ENCODE measurements at regions not wholly inside any gene's neighbourhood (a gene's known extent, or its start where the extent isn't known, plus 50 kb on each side); places are given as distances from the start of the nearest gene placed in this dataset.

DNA sequence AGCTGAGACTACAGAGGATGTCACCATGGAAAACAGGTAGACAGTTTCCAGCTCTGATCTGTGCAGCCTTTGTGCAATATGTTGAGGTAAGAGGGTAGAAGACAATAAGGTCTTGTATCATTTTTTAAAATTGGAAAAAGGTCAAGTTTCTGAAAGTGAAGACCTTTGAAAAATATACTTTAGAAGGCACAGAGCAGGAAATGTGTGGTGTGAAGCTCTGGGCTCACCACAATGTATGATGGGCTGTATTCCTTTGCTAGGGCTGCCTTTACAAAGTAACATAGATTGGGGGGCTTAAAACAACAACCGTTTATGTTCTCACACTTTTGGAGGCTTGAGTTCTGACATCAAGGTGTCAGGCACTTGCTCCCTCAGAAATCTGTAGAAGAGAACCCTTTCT lies 514.3 kb upstream of the JARID2 start:
- no peak for DNase-seq (ENCODE audit: low spot score)

- no peak for DNase-seq (ENCODE audit: low spot score)
These were observed 513.5 kb upstream of the JARID2 start for GRCh38 chr6:14732226-14732843.

- DNase-seq (ENCODE audit: low spot score): peak; percentile 46
These were observed 512.8 kb upstream of the JARID2 start for GRCh38 chr6:14732844-14733757.

GRCh38 chr6:14734052-14734415 lies 511.8 kb upstream of the JARID2 start:
- no peak for DNase-seq (ENCODE audit: low spot score)

DNA sequence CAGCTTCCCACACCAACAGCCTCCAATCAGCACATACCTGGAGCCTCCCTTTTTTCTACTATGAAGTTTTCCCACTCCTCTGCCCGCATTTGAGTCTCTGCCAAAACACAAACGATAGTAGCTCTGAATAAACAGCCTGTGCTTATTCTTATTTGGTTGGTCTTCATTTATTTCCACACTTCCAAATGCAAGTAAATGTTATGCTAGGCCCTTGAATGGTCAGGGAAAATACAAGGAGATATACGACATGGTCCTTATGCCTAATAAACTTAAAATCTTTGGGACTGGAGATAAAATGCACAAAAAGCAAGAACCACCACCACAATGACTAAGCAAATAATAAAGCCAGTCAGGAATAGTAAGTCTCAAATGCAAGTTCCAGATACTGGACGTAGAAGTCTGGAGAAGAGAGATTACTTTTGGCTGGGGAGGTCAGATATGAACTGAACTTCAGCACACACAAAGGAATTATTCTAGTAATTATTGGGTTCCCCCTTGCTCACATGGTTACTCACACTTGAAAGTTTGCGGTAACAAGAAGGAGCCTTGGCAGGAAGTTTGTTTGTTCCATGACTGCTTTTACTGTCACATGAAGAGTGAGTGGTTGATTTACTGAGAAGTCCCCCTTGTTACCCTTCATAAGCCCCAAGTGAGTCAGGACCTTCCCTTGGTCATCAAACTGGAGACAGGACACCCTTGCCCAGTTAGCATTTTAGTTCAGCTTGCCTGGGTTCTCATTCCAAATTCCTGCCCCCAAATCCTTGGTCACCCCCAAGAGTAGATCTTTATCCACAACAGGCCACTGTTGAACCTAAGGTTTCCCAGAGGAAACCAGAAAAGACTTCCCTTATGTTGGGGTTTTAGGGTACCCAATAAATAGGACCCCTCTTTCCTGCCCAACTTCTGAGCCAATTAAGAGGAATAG lies 511.2 kb upstream of the JARID2 start:
- DNase-seq (ENCODE audit: low spot score): peak; percentile 70

GRCh38 chr6:14735956-14736486 lies 509.8 kb upstream of the JARID2 start:
- DNase-seq (ENCODE audit: low spot score): no peak

DNA sequence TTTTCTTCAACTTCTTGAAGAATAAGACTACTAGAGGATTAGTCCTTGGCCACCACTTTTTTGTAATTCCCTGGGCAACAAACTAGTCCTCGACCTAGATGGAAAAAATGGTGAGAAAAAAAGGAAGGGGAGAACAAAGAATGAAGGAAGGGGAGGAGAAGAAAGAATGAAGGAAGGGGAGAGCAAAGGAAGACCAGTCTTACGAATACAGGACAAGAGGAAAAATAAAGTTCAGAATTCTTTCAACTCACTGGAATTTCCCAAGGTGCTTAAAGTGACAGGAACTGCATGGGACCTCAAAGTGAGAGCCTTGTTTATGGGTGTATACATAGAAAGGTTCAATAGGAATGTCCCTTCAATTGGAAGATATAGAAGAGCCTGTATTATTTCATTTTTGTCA lies 509.3 kb upstream of the JARID2 start:
- no peak for DNase-seq (ENCODE audit: low spot score)

GRCh38 chr6:14738497-14738896 lies 507.4 kb upstream of the JARID2 start:
- DNase-seq (ENCODE audit: low spot score): no peak

- no peak for DNase-seq (ENCODE audit: low spot score)
These were observed 506.9 kb upstream of the JARID2 start for GRCh38 chr6:14738933-14739332.

GRCh38 chr6:14739827-14740226 lies 506.0 kb upstream of the JARID2 start:
- DNase-seq (ENCODE audit: low spot score): no peak

DNA sequence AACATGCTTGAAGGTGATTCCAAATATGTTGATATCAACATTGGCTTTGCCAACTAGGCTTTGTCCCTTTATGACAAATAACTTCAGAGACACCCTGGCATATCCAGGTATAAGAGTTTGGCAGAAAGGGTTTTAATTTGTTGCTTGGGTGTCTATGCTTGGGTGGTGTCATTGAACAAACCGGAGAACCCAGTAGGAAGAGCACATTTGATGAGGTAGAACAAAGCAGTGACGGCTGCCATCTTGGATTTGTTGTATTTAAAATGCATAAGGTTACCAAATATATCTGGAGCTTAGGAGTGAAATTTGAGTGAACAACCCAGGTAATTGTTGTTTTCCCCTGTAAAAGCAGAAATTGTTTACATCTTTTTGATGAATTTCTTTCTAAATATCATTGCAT lies 503.7 kb upstream of the JARID2 start:
- DNase-seq (ENCODE audit: low spot score): no peak

DNA sequence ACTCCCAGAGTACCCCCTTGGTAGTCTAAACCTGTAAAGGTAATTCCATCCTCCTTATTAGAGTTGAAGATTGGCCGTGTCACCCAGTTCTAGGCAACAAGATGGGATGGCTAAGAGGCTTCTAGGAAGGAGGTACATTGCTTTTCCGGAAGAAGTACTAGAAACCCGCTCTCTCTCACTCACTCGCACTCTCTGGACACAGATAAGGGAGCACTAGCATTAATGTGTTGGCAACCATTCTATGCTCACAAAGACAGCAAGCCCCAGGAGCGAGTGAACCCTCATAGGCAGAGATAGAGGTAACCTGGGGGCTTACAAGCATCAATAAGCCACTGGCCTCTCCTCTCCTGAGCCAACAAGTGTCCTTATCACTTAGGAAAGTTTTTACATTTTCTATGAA lies 503.2 kb upstream of the JARID2 start:
- DNase-seq (ENCODE audit: low spot score): no peak

DNA sequence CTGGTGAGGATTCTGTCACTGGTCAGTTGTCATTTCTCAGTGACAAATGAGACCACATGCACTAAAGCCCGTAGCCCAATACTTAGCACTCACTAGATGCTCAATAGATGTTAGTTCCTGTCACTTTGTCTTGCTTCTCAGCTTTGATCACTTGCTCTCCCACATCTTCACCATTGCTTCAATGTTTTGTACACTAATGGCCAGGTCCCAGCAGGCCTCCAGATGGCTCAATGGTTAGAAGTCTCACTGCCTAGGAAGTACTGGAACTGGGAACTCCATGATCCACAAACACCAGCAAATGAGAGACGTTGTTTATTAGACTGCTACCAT lies 502.8 kb upstream of the JARID2 start:
- no peak for DNase-seq (ENCODE audit: low spot score)

- peak; percentile 92 for DNase-seq (ENCODE audit: low spot score)
These were observed 502.2 kb upstream of the JARID2 start for GRCh38 chr6:14743474-14744211.

GRCh38 chr6:14744212-14744556 lies 501.7 kb upstream of the JARID2 start:
- DNase-seq (ENCODE audit: low spot score): no peak

GRCh38 chr6:14746139-14746837 lies 499.6 kb upstream of the JARID2 start:
- no peak for DNase-seq (ENCODE audit: low spot score)

DNA sequence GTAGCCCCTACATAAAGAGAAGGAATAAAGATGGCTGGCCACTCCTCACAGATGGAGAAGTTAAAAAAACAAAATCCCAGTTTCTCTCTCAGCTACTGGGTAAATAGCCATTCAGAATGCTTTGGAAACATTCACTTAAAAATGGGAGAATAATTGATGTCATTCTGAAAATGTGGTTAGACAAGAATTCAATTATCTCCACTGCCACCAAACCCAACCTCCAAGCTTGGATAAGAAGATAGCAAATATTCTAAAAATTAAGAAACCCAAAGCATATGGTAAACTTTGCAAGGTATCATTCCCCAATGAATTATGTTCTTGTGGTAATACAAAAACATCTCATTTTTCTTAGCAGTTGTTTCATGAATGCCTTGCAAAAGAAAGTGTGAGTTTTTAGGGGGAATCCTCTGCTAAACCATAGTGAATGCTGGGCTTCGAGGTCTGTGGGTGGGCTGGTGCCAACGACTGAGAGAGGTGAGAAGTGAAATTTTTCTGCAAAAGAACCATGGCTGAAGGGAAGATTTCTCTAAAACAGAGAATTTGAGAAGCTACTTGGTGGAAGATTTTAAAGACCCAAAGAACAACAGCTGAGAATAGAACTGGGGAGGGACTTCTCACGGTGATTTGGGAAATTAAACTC lies 497.9 kb upstream of the JARID2 start:
- peak; percentile 76 for DNase-seq (ENCODE audit: low spot score)

DNA sequence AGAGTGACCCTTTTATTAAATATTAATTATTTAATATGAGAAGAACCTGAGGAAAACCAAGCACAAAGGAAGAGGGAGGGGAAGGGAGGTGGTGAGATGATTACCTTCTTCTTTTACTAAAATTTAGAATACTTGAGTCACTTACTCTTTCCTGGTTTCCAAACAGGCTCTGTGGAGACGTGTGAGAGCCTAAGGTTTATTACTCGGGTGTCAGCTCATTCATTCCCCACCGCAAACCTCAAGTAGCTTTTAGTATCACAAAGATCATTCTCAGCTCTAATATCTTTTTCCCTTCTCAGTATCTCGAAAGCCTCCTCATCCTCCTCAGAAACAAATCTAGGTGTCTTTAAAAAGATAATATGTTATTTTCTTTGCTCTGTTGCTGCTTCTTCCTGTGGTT lies 497.2 kb upstream of the JARID2 start:
- no peak for DNase-seq (ENCODE audit: low spot score)

DNA sequence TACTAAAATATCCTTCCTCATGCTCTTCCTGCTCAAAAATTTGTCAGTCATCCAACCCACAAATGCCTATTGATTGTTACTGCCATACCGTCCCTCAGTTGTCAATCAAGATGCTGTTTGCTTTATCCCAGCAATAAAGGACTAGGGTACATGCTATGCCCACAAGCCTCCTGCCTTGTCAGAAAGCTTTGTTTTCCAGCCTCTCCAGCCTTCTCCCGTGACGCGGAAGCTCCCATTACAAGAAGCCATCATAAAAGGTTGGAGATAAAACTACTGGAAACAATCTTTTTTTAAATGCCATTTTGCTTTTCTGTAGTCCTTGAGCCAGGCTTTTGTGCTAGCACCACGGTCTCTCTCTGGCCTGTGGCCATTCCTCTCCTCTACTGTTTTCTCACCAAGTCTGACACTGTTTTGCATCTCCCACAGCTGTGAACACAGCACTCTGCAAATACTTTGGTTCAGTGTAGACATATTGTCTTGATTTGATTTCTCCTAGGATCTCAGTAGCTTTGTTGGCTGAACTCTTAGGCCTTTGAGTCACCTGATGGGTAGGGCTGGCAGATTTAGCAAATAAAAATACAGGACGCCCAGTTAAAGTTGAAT lies 495.7 kb upstream of the JARID2 start:
- DNase-seq (ENCODE audit: low spot score): no peak

- DNase-seq (ENCODE audit: low spot score): no peak
These were observed 494.2 kb upstream of the JARID2 start for GRCh38 chr6:14751645-14752175.
